ENCODE measurements at regions not wholly inside any gene's neighbourhood (a gene's known extent, or its start where the extent isn't known, plus 50 kb on each side); places are given as distances from the start of the nearest gene placed in this dataset.

DNA sequence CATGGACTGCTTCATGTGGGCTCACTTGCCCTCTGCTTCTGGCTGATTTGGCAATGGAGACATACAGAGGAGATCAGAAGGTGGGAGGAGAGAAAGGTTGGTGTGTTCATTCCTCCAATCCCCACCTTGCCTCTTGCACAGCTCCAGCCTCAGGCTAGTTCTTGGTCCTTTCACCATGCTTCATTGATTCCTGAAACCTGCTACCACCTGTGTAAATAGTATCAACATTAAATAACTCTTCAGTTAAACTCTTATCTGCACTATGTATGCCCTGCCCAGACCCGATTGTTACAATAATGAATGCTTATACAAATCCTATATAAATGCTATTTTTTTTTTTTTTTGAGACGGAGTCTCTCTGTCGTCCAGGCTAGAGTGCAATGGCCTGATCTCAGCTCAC, 174.5 kb downstream of the CD83 start:
- no peak overlapping the region for H3K14ac ChIP-seq (ENCODE audit: insufficient read depth, low read length)
- H3K56ac ChIP-seq (ENCODE audit: insufficient read length, low read depth, low read length): no peak overlapping the region
- Mint-ChIP-seq H3K36me3 (ENCODE audit: insufficient read depth in 1 of 3, low read depth in 3 of 3) (peaks cover 2 to 79% (median 7%) of the 10 kb centered on the region in 3 experiments; a peak in 5 of 7 replicates), H3K4me1 (peaks cover 21 to 45% of the 10 kb centered on the region in 2 experiments), H3K27ac (0 out of 7 replicates have a peak overlapping the region, but pooled peaks of 1 of the 3 experiments have one; percentile 11), H3K4me3 (no peak overlapping the region), H3K9me3 (no peaks in the 10 kb centered on the region; a peak in 2 of 5 replicates), H3K27me3 (ENCODE audit: low read depth) (no peaks in the 10 kb centered on the region)
- no peak for DNase-seq
- H3K23me2 ChIP-seq (ENCODE audit: insufficient read length, low read depth, low read length, poor library complexity, severe bottlenecking): no peaks in the 10 kb centered on the region
- H4K20me1 ChIP-seq (ENCODE audit: control insufficient read depth, insufficient read depth, insufficient read length): no peaks in the 10 kb centered on the region
- H4K8ac ChIP-seq (replicated peaks; ENCODE audit: insufficient read length, low read depth, low read length): no peak overlapping the region
- peaks cover 14% of the 10 kb centered on the region for H3K4me1 ChIP-seq (ENCODE audit: insufficient read depth, low read length)
- H2BK20ac ChIP-seq (ENCODE audit: low read depth, low read length, poor library complexity, severe bottlenecking): no peak overlapping the region
- no peak overlapping the region for H2BK120ac ChIP-seq (ENCODE audit: low read depth, low read length, poor library complexity, severe bottlenecking)
- H3K27ac ChIP-seq (ENCODE audit: insufficient read length, low read depth, low read length): no peak overlapping the region
- no peak overlapping the region for H2BK12ac ChIP-seq (ENCODE audit: insufficient read length, low read depth, low read length)
- H3K27me3 ChIP-seq (ENCODE audit: insufficient read depth, low read length): no peaks in the 10 kb centered on the region
- no peak overlapping the region for H3T11ph ChIP-seq (ENCODE audit: low read length)
- H3K4ac ChIP-seq (ENCODE audit: low read depth, low read length): no peak overlapping the region
- no peak overlapping the region for H2AFZ ChIP-seq (ENCODE audit: low read length)
- no peak overlapping the region for H3K4me2 ChIP-seq (ENCODE audit: insufficient read depth, insufficient read length, low read length)
- no peaks in the 10 kb centered on the region for H3K9me3 ChIP-seq (ENCODE audit: control insufficient read depth, low read depth, low read length)
- TF ChIP-seq, protein P1, sequence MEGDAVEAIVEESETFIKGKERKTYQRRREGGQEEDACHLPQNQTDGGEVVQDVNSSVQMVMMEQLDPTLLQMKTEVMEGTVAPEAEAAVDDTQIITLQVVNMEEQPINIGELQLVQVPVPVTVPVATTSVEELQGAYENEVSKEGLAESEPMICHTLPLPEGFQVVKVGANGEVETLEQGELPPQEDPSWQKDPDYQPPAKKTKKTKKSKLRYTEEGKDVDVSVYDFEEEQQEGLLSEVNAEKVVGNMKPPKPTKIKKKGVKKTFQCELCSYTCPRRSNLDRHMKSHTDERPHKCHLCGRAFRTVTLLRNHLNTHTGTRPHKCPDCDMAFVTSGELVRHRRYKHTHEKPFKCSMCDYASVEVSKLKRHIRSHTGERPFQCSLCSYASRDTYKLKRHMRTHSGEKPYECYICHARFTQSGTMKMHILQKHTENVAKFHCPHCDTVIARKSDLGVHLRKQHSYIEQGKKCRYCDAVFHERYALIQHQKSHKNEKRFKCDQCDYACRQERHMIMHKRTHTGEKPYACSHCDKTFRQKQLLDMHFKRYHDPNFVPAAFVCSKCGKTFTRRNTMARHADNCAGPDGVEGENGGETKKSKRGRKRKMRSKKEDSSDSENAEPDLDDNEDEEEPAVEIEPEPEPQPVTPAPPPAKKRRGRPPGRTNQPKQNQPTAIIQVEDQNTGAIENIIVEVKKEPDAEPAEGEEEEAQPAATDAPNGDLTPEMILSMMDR (conservative IDR thresholded peaks at IDR 0.05): no peak
- H3K23ac ChIP-seq (ENCODE audit: insufficient read length, low read depth, low read length): no peak overlapping the region
- no peak overlapping the region for H2BK15ac ChIP-seq (ENCODE audit: low read depth, low read length)
- H2BK5ac ChIP-seq (ENCODE audit: insufficient read length, low read length): no peak overlapping the region
- H3K18ac ChIP-seq (ENCODE audit: insufficient read length, low read depth, low read length): no peak overlapping the region
- H3K79me2 ChIP-seq (ENCODE audit: insufficient read depth, low read length): no peaks in the 10 kb centered on the region
- no peaks in the 10 kb centered on the region for H3K79me1 ChIP-seq (ENCODE audit: insufficient read depth, low read depth, low read length, poor library complexity, severe bottlenecking)
- no peak overlapping the region for H2AK5ac ChIP-seq (ENCODE audit: insufficient read length, low read length)
- H3K9ac ChIP-seq (ENCODE audit: extremely low read depth, insufficient read length, low read length): no peak overlapping the region
- H4K91ac ChIP-seq (ENCODE audit: insufficient read length, low read depth, low read length): no peak overlapping the region
- no peak overlapping the region for H4K5ac ChIP-seq (ENCODE audit: insufficient read length, low read depth, low read length)
- no CpG with 5 or more reads among the region's 3 CpGs for WGBS (ENCODE audit: extremely low coverage, insufficient read length, low lambda C conversion rate)
